ENCODE measurements at regions not wholly inside any gene's neighbourhood (a gene's known extent, or its start where the extent isn't known, plus 50 kb on each side); places are given as distances from the start of the nearest gene placed in this dataset.

DNA sequence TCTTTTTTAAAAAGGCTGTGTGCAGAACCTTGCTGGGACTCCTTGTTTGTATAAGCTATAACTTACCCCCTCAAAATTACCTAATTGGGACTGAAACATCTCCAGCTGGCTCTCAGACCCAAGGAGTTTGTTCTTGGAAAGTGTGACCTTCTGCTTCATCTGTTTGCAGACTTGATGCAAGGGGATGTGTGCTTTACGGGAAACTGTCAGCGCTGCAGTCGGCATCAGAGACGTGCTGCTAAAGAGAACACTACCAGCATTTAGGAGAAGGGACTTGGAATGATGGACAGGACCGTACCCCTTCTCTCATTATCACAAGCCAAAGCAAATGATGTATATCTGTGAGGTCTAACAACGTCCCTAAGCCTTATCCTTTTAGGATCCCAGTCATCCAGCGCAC, 174.2 kb upstream of the PARP11 start:
- TF ChIP-seq ZNF70 (CRISPR knock-in tag; IDR thresholded peaks at IDR 0.05): no peak
- TF ChIP-seq RARB (CRISPR knock-in tag; IDR thresholded peaks at IDR 0.05): no peak
- TF ChIP-seq, protein P1, sequence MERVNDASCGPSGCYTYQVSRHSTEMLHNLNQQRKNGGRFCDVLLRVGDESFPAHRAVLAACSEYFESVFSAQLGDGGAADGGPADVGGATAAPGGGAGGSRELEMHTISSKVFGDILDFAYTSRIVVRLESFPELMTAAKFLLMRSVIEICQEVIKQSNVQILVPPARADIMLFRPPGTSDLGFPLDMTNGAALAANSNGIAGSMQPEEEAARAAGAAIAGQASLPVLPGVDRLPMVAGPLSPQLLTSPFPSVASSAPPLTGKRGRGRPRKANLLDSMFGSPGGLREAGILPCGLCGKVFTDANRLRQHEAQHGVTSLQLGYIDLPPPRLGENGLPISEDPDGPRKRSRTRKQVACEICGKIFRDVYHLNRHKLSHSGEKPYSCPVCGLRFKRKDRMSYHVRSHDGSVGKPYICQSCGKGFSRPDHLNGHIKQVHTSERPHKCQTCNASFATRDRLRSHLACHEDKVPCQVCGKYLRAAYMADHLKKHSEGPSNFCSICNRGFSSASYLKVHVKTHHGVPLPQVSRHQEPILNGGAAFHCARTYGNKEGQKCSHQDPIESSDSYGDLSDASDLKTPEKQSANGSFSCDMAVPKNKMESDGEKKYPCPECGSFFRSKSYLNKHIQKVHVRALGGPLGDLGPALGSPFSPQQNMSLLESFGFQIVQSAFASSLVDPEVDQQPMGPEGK (CRISPR knock-in tag; IDR thresholded peaks at IDR 0.05; ENCODE audit: borderline replicate concordance): no peak
- TF ChIP-seq SNAI2 (CRISPR knock-in tag; IDR thresholded peaks at IDR 0.05): no peak
